Epithelial cell of esophagus (primary cell): ENCODE measurements at regions not wholly inside any gene's neighbourhood (a gene's known extent, or its start where the extent isn't known, plus 50 kb on each side); places are given as distances from the start of the nearest gene placed in this dataset.

Experiments
- DNase-seq: peaks from one replicate; pipeline ENCODE4 v3.0.0; 2010; ENCODE audit warnings: low read depth
- H3K4me3 ChIP-seq: 2 replicates; pipeline ENCODE4 v1.5.1; 2011; ENCODE audit warnings: mild to moderate bottlenecking, low read length, control low read depth
- TF ChIP-seq, protein P1 (sequence below): IDR thresholded peaks from 2 replicates; pipeline ENCODE4 v1.5.1; 2011; ENCODE audit warnings: low read depth, mild to moderate bottlenecking, low read length, control low read depth, inconsistent platforms; ENCODE audit not compliant: insufficient read depth; ENCODE audit errors: missing control alignments

DNA sequence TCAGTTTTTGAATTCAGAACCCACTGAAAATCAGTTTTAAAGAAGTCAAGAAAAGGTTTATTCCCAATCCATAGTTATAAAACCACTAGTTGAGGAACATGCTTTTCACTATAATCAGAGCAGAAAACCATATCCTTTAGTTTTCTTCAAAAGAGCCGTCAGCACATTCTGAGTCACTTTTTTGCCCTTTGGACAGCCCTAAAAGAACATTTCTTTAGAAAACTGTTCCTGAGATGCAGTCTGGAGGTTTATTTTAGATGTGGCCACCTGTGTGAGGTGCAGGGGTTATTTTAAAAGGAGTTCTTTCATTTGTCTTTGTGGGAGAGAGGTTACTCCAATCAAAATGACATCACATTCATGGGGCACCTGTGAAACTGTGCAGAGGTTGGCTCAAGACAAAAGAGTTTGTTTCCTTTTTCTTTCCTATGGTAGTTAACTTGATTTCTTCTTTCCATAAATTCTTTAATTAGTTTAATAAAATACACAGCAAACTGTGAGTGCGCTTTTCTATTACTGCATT lies 221.6 kb upstream of the RPS23 start:
- no peak for DNase-seq
- H3K4me3 ChIP-seq, result no peak overlapping the region
- TF ChIP-seq, protein P1, sequence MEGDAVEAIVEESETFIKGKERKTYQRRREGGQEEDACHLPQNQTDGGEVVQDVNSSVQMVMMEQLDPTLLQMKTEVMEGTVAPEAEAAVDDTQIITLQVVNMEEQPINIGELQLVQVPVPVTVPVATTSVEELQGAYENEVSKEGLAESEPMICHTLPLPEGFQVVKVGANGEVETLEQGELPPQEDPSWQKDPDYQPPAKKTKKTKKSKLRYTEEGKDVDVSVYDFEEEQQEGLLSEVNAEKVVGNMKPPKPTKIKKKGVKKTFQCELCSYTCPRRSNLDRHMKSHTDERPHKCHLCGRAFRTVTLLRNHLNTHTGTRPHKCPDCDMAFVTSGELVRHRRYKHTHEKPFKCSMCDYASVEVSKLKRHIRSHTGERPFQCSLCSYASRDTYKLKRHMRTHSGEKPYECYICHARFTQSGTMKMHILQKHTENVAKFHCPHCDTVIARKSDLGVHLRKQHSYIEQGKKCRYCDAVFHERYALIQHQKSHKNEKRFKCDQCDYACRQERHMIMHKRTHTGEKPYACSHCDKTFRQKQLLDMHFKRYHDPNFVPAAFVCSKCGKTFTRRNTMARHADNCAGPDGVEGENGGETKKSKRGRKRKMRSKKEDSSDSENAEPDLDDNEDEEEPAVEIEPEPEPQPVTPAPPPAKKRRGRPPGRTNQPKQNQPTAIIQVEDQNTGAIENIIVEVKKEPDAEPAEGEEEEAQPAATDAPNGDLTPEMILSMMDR, result no peak

DNA sequence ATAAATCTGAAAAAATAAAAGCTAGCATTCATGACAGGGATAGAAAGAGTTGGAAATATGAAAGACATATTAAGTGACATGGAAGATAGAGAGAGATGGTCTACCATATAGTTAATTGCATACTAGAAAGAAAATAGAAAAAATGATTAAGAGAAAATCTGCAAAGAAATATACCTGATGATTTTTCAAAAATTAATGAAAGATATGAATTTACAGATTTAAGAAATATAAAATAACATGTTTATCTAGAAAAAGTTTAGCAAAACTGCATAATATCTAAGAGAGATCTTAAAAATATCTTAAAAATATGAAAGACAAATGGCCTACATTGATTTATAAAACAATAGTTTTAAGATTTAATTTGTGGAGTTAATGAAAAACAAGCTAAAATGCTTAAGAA lies 219.1 kb upstream of the RPS23 start:
- H3K4me3 ChIP-seq, result no peak overlapping the region
- TF ChIP-seq, protein P1, result no peak
- no peak for DNase-seq

DNA sequence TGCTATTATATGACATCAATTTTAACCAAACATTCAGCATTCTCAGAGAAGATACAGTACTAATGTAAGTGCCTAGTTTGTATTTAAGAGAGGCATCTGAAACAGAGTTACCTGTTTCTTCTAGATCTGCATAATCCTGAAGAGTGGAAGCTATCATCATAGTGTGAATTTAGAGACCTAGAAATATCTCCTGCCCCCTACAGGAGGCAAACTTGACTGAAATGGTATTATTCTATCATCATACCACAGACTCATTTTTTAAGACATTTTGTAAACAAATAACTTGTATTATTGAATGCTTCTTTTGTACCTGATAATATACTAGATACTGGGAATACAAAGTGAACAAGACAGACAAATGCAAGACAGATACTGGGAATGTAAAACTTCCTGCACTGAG lies 216.8 kb upstream of the RPS23 start:
- no peak overlapping the region for H3K4me3 ChIP-seq
- TF ChIP-seq, protein P1, result peak; percentile 22
- peak; percentile 33 for DNase-seq

DNA sequence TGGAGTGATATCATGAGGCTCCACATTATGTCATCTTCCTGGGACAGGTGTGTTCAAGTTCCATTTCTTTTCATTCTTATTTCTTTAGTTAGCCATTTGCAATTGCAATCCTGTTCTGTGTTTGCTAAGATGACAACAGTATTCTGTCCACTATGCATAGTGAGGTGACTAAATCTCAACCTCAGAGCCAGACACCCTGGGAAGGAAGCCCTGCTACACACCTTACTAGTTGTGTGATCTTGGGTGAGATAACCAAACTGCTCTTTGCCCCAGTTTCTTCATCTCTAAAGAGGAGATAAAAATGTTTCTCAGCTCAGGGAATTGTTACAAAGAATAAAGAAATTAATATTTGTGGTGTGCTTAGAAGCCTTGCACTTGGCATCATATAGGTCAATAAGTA lies 215.1 kb upstream of the RPS23 start:
- no peak overlapping the region for H3K4me3 ChIP-seq
- TF ChIP-seq, protein P1, result no peak
- DNase-seq, result peak; percentile 7

DNA sequence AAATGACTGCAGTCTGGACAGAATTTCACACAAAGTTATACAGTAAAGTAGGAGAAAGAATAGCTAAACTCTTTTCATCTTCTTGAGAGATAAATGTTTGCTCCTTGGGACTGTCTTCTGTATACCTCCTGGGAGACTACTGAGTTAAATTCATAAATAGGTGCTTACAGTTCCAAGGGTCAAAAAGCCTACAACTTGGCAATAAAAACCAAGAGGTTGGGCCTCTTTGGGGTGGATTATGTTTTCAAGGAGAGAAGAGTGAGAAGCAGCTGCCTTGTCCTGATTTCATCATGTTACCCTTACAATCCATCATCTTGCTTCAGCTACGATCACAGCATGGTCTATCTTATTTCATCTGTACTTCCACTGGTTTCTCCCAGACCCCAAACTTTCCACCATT lies 213.2 kb upstream of the RPS23 start:
- TF ChIP-seq, protein P1, result no peak
- DNase-seq, result no peak
- no peak overlapping the region for H3K4me3 ChIP-seq

DNA sequence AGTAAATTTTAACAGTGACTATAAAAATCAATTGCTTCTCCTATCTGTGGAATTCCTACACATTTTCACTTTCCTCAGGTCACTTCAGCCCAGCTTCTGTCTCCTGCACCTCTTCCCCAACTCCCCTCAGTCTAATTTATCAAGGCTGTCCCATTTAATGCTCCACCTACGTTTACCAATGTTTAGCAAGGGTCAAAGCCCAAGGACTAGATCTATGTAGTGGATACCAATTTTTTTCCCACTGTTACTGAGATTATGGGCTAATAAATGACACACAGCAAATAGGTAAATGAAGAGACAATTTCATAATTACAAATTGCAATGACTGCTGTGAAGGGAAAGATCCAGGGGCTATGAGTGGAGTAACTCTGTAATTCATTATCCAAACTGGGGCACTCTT lies 211.5 kb upstream of the RPS23 start:
- DNase-seq, result no peak
- TF ChIP-seq, protein P1, result no peak
- H3K4me3 ChIP-seq, result no peak overlapping the region

DNA sequence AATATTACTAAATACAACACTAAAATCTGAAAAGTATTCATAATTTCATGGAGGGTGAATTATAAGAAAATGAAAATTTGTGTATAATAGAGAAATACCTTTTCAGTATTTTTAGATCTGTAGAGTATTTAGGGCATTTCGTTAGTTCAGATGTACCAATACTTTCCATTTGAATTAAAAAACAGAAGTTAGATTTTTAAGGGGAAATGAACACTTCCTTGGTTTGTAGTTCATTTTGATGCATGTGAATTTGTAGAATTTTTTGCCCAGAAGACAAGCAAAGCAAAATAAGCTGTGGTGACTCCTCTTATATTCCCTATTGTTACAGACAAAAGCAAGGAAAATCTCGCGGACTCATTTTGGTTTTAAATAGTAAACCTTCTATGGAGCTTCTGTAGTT lies 209.0 kb upstream of the RPS23 start:
- no peak for DNase-seq
- TF ChIP-seq, protein P1, result no peak

More for the DNA sequence above, 209.0 kb upstream of the RPS23 start:
- H3K4me3 ChIP-seq, result no peak overlapping the region
